CD8-positive, alpha-beta memory T cell (primary cell): ENCODE measurements at regions not wholly inside any gene's neighbourhood (a gene's known extent, or its start where the extent isn't known, plus 50 kb on each side); places are given as distances from the start of the nearest gene placed in this dataset.

Source experiments
- CTCF ChIA-PET: fragments of 350-600 bp; sonication (Branson Sonifier 250); formaldehyde crosslinking; loops from one replicate; lab custom pipeline; 2021; ENCODE audit warnings: antibody characterized with exemption; lab: Charles Lee
- POLR2A ChIA-PET: fragments of 350-600 bp; sonication (Branson Sonifier 250); formaldehyde crosslinking; loops from one replicate; lab custom pipeline; 2021; ENCODE audit warnings: antibody characterized with exemption; lab: Charles Lee
- DNase-seq, 5 donors: peaks; one replicate each; pipeline versions ENCODE4 v3.0.0 to v3.0.0-alpha.2; 2020 to 2022; ENCODE audit warnings: mixed read lengths in 1 of 5
- H3K27ac ChIP-seq: one replicate; pipeline ENCODE4 v1.7.0; 2013; ENCODE audit warnings: low read depth, mild to moderate bottlenecking, low read length, moderate library complexity
- H3K27me3 ChIP-seq: 2 replicates; pipeline ENCODE4 v1.7.0; 2013; ENCODE audit warnings: low read length, mild to moderate bottlenecking; ENCODE audit not compliant: insufficient read depth, poor library complexity, severe bottlenecking
- H3K36me3 ChIP-seq: 2 replicates; pipeline ENCODE4 v1.7.0; 2013; ENCODE audit warnings: mild to moderate bottlenecking, low read length, moderate library complexity; ENCODE audit not compliant: insufficient read depth
- H3K4me1 ChIP-seq: 2 replicates; pipeline ENCODE4 v1.7.0; 2013; ENCODE audit warnings: mild to moderate bottlenecking, low read length, moderate library complexity; ENCODE audit not compliant: insufficient read depth
- H3K4me3 ChIP-seq: 2 replicates; pipeline ENCODE4 v1.7.0; 2013; ENCODE audit warnings: mild to moderate bottlenecking, low read length
- H3K9me3 ChIP-seq: 2 replicates; pipeline ENCODE4 v1.7.0; 2013; ENCODE audit warnings: mild to moderate bottlenecking, low read length
- H3K27ac Mint-ChIP-seq, 8 donors: one replicate each; pipeline ENCODE4 v1.8.0; 2020 to 2021; ENCODE audit warnings: mixed read lengths in 8 of 8, mild to moderate bottlenecking in 6 of 8, inconsistent platforms in 3 of 8, moderate library complexity in 3 of 8
- H3K27me3 Mint-ChIP-seq, 2 donors: one replicate each; pipeline ENCODE4 v1.8.0; 2020 to 2021; ENCODE audit warnings: mixed read lengths in 2 of 2, mild to moderate bottlenecking in 1 of 2, moderate library complexity in 1 of 2
- H3K36me3 Mint-ChIP-seq, 3 donors: one replicate each; pipeline ENCODE4 v1.8.0; 2020 to 2021; ENCODE audit warnings: mixed read lengths in 3 of 3, inconsistent platforms in 1 of 3, mild to moderate bottlenecking in 1 of 3
- H3K4me1 Mint-ChIP-seq, 3 donors: one replicate each; pipeline ENCODE4 v1.8.0; 2020 to 2021; ENCODE audit warnings: mixed read lengths in 3 of 3, inconsistent platforms in 1 of 3, mild to moderate bottlenecking in 1 of 3
- H3K4me3 Mint-ChIP-seq, 7 donors: one replicate each; pipeline ENCODE4 v1.8.0; 2020 to 2021; ENCODE audit warnings: mixed read lengths in 7 of 7, mild to moderate bottlenecking in 6 of 7, moderate library complexity in 4 of 7, inconsistent platforms in 2 of 7
- H3K9me3 Mint-ChIP-seq, 5 donors: one replicate each; pipeline ENCODE4 v1.8.0; 2020 to 2022; ENCODE audit warnings: mixed read lengths in 5 of 5, mild to moderate bottlenecking in 3 of 5, moderate library complexity in 2 of 5, inconsistent platforms in 1 of 5

DNA sequence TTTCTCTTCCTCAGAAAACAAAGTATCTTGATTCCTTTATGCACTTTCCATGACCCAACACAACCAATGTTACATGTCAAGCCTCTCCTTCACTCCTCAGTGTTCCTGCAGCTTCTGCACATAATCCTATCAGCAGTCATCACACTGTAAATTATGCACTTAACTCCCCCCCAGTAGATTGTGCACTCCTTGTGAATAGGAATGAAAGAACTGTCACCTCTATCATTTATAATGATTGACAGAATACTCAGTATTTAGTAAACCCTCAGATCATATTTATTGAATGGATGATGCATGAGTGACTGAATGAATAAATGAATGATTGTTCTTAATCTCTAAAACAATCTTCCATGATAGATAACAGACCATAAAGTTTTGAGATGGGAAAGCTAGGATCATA is 253.3 kb downstream of the HS3ST1 start:
- no peaks in the 10 kb centered on the region for H3K4me1 ChIP-seq
- ChIA-PET POLR2A (no interaction called here), CTCF (no interaction called here)
- no peak overlapping the region for H3K4me3 ChIP-seq
- no peaks in the 10 kb centered on the region for H3K36me3 ChIP-seq
- Mint-ChIP-seq H3K4me1 (no peaks in the 10 kb centered on the region), H3K27ac (no peak overlapping the region), H3K27me3 (peaks cover 0 to 2% of the 10 kb centered on the region in 2 donors), H3K36me3 (no peaks in the 10 kb centered on the region), H3K4me3 (no peak overlapping the region), H3K9me3 (peaks cover 0 to 8% (median 2%) of the 10 kb centered on the region in 5 donors)
- no peaks in the 10 kb centered on the region for H3K27me3 ChIP-seq
- no peak for DNase-seq
- H3K27ac ChIP-seq: no peak overlapping the region
- H3K9me3 ChIP-seq: no peaks in the 10 kb centered on the region

DNA sequence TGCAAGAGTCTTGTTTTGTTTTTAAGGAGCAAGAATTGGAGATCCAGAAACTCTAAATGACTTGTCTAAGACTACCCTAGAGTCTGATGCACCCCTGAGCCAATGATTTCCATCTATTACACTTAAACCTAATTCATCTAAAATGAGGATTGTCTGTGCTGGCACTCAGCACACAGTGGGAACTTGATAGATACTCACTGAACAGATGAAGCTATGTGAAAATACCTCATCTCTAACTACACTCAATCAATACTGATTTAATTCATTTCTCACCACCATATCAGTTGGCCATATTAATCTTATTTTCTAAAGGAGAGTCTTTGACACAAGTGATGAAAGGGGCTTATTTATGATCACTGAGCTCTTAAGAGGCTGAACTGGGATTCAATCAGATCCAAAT is 262.1 kb downstream of the HS3ST1 start:
- ChIA-PET POLR2A (no interaction called here), CTCF (no interaction called here)
- no peaks in the 10 kb centered on the region for H3K36me3 ChIP-seq
- no peaks in the 10 kb centered on the region for H3K36me3 Mint-ChIP-seq
- H3K27ac ChIP-seq: no peak overlapping the region
- H3K4me1 ChIP-seq: no peaks in the 10 kb centered on the region
- no peak overlapping the region for H3K4me3 ChIP-seq
- no peak for DNase-seq
- H3K9me3 ChIP-seq: no peaks in the 10 kb centered on the region
- H3K4me1 Mint-ChIP-seq: no peaks in the 10 kb centered on the region
- no peak overlapping the region for H3K27ac Mint-ChIP-seq
- H3K9me3 Mint-ChIP-seq: peaks cover 0 to 1% (median 0%) of the 10 kb centered on the region in 5 donors
- no peak overlapping the region for H3K4me3 Mint-ChIP-seq
- no peaks in the 10 kb centered on the region for H3K27me3 Mint-ChIP-seq
- H3K27me3 ChIP-seq: no peaks in the 10 kb centered on the region

DNA sequence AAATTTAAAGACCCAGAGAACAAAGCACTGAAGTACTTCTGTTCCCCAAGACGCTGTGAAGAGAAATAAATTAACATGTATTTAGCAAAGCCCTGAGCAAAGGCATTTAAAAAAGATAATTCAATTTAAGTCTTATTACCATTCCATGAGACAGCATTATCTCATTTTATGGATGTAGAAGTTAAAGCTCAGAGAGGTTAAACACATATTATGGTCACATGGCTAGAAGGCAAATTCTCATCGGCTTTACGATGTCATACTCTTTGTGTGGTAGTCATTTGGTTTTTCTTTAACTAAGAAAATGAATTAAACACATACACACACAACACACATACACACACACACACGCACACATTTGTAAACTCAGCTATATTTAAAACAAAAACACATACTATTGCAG is 262.7 kb downstream of the HS3ST1 start:
- H3K4me1 Mint-ChIP-seq: no peaks in the 10 kb centered on the region
- Histone ChIP-seq H3K27ac (no peak overlapping the region), H3K36me3 (no peaks in the 10 kb centered on the region), H3K4me3 (no peak overlapping the region), H3K9me3 (no peaks in the 10 kb centered on the region), H3K4me1 (no peaks in the 10 kb centered on the region), H3K27me3 (no peaks in the 10 kb centered on the region)
- POLR2A ChIA-PET: no interaction called here
- no peaks in the 10 kb centered on the region for H3K36me3 Mint-ChIP-seq
- CTCF ChIA-PET: no interaction called here
- DNase-seq: no peak
- no peak overlapping the region for H3K4me3 Mint-ChIP-seq
- no peak overlapping the region for H3K27ac Mint-ChIP-seq
- H3K9me3 Mint-ChIP-seq: peaks cover 0 to 1% (median 0%) of the 10 kb centered on the region in 5 donors
- H3K27me3 Mint-ChIP-seq: no peaks in the 10 kb centered on the region

DNA sequence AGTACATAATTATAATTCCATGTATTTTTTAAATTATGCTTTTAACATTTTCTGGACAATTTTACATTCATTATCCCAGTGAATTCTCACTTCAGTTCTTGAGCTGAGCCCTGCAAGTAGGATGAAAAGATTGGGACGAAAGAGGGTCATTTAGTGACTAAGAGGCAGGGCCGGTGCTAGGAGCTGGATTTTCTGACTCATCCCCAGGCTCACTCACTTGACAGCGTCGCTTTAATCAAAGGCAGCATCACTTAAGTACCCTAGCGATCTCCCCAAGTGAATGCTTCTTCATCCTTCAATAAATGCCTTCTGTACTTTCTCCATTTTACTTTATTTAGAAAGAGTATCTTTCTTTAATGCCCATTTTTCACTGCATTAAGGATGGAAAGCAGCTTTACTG is 263.6 kb downstream of the HS3ST1 start:
- no peak for DNase-seq
- H3K4me3 ChIP-seq: no peak overlapping the region

DNA sequence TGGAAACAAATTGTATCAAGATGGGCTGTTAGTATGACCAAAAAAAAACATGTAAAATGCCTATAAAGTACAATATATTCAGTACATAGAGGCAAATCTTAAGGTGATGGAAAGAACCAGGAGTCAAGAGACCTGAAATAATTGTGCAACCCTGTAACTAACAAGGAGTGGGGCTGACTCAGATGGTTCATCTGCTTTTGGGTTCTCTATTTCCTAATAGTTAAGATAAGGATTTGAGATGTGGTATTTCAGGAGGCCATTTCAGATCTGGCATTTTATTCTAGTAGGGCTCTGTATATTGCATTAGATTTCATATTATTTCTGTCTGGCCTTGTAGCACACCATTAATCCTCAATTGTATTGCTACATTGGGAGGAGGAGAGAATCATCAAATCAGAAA is 268.4 kb downstream of the HS3ST1 start:
- CTCF ChIA-PET: no interaction called here
- H3K36me3 ChIP-seq: no peaks in the 10 kb centered on the region
- H3K27me3 ChIP-seq: no peaks in the 10 kb centered on the region
- Mint-ChIP-seq H3K27me3 (no peaks in the 10 kb centered on the region), H3K36me3 (no peaks in the 10 kb centered on the region), H3K4me3 (no peak overlapping the region), H3K9me3 (peaks cover 0 to 1% (median 0%) of the 10 kb centered on the region in 5 donors), H3K4me1 (no peaks in the 10 kb centered on the region), H3K27ac (no peak overlapping the region)
- no peaks in the 10 kb centered on the region for H3K4me1 ChIP-seq
- no peak overlapping the region for H3K4me3 ChIP-seq
- POLR2A ChIA-PET: no interaction called here
- H3K27ac ChIP-seq: no peak overlapping the region
- no peaks in the 10 kb centered on the region for H3K9me3 ChIP-seq
- no peak for DNase-seq

More for the DNA sequence above, 263.6 kb downstream of the HS3ST1 start:
- Histone ChIP-seq H3K27me3 (no peaks in the 10 kb centered on the region), H3K9me3 (no peaks in the 10 kb centered on the region), H3K36me3 (no peaks in the 10 kb centered on the region), H3K27ac (no peak overlapping the region), H3K4me1 (no peaks in the 10 kb centered on the region)
- Mint-ChIP-seq H3K4me1 (no peaks in the 10 kb centered on the region), H3K27me3 (no peaks in the 10 kb centered on the region), H3K4me3 (no peak overlapping the region), H3K36me3 (no peaks in the 10 kb centered on the region), H3K9me3 (peaks cover 0 to 1% (median 0%) of the 10 kb centered on the region in 5 donors), H3K27ac (no peak overlapping the region)
- CTCF ChIA-PET: interaction anchor here (1.1 kb wide), 1 partner anchor 16 kb away, joined by 3 read pairs; no protein-coding TSS in a partner anchor
- POLR2A ChIA-PET: no interaction called here

DNA sequence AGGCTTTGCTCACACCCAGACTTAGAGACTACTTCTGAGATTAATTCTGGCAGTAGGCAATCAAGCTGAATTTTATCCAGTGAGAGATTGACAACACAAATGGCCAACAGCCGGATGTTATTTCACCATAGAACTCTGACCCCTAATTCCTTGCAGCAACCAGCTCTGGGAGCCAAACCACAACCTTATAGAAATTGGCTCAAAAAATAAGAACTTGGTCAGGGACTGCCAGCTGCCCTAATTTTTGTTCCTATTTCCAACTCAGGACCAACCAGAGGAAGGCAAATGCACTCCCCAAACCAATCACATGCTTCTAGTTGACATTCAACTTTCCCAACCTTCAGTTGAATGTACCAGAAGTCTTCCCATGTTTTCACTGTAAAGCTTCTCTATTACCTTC is 269.7 kb downstream of the HS3ST1 start:
- no peaks in the 10 kb centered on the region for H3K4me1 ChIP-seq
- H3K36me3 ChIP-seq: no peaks in the 10 kb centered on the region
- H3K4me3 Mint-ChIP-seq: no peak overlapping the region
- no peak overlapping the region for H3K27ac Mint-ChIP-seq
- H3K27me3 Mint-ChIP-seq: no peaks in the 10 kb centered on the region
- ChIA-PET CTCF (no interaction called here), POLR2A (no interaction called here)
- DNase-seq: no peak
- H3K4me1 Mint-ChIP-seq: no peaks in the 10 kb centered on the region
- peaks cover 0 to 2% (median 0%) of the 10 kb centered on the region in 5 donors for H3K9me3 Mint-ChIP-seq
- H3K27ac ChIP-seq: no peak overlapping the region
- no peak overlapping the region for H3K4me3 ChIP-seq
- no peaks in the 10 kb centered on the region for H3K27me3 ChIP-seq
- no peaks in the 10 kb centered on the region for H3K9me3 ChIP-seq
- no peaks in the 10 kb centered on the region for H3K36me3 Mint-ChIP-seq

DNA sequence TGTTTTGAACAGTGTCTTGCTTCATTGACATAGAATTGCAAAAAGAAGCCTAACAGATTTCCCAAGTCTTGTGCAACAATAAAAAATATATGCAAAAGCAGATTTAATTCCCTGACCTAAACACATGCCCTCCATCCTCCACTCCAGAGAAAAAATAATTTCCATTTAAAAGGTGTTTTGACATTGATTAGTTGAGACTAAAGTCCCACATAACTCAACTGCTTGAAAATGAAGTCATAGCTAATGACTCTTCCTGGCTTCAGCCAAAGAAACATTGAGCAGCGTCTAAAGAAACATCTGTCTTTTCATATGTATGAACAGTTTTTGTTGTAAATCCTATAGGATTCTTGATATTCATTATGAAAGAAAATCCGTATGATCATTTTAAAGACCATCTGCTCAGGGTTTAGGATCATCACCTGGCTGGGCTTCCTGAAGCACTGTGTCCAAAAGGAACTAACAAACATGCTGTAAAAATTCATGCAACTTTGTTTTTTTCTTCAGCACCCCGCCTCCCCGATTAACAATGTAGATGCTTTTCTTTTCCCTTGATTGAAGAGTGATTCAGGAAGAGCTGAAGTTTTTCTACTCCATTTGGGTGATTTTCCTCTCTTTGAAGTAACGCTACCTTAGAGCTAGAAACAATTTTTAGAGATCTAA is 273.4 kb downstream of the HS3ST1 start:
- Histone ChIP-seq H3K27ac (no peak overlapping the region), H3K4me1 (no peaks in the 10 kb centered on the region), H3K4me3 (no peak overlapping the region), H3K36me3 (no peaks in the 10 kb centered on the region), H3K9me3 (no peaks in the 10 kb centered on the region), H3K27me3 (no peaks in the 10 kb centered on the region)
- no peak for DNase-seq
- ChIA-PET POLR2A (no interaction called here), CTCF (no interaction called here)
- H3K27ac Mint-ChIP-seq: no peak overlapping the region
- peaks cover 0 to 2% (median 0%) of the 10 kb centered on the region in 5 donors for H3K9me3 Mint-ChIP-seq
- H3K4me3 Mint-ChIP-seq: no peak overlapping the region
- no peaks in the 10 kb centered on the region for H3K4me1 Mint-ChIP-seq
- no peaks in the 10 kb centered on the region for H3K27me3 Mint-ChIP-seq
- no peaks in the 10 kb centered on the region for H3K36me3 Mint-ChIP-seq

DNA sequence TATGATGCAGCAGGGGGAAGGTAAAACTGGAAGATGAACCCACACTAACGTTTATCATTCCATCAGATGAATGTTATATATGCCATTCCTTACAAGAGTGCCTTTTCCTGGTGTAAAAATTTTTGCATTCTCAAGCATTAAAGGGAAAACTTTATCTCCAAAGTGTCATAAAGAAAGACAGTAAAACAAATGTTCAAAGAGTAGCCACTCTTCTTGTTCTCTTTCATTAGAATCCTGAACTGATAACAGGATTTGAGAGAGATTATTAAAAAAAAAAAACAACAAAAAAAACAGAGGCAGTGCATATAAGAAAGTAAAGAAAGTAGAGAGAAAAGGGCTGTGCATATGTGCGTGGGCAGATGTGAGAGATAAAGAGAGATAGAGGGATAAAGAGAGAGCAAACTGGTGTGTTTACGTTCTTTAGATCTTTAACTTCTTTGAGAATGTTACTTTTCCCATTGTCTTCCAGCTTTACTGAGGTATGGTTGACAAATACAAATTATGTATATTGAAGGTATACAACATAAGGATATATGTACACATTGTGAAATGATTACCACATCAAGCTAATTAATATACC is 275.4 kb downstream of the HS3ST1 start:
- H3K9me3 ChIP-seq: no peaks in the 10 kb centered on the region
- DNase-seq: no peak
- peaks cover 0 to 6% (median 0%) of the 10 kb centered on the region in 5 donors for H3K9me3 Mint-ChIP-seq
- H3K27ac Mint-ChIP-seq: no peak overlapping the region
- no peak overlapping the region for H3K4me3 ChIP-seq
- no peaks in the 10 kb centered on the region for H3K36me3 ChIP-seq
- ChIA-PET POLR2A (no interaction called here), CTCF (no interaction called here)
- H3K4me1 Mint-ChIP-seq: peaks cover 0 to 2% (median 0%) of the 10 kb centered on the region in 3 donors
- H3K4me3 Mint-ChIP-seq: no peak overlapping the region
- no peak overlapping the region for H3K27ac ChIP-seq
- no peaks in the 10 kb centered on the region for H3K36me3 Mint-ChIP-seq
- no peaks in the 10 kb centered on the region for H3K27me3 ChIP-seq
- H3K27me3 Mint-ChIP-seq: no peaks in the 10 kb centered on the region
- no peaks in the 10 kb centered on the region for H3K4me1 ChIP-seq
